Activated CD4-positive, alpha-beta T cell treated with anti-CD3 and anti-CD28 coated beads for 4 hours (primary cell): ENCODE measurements at regions not wholly inside any gene's neighbourhood (a gene's known extent, or its start where the extent isn't known, plus 50 kb on each side); places are given as distances from the start of the nearest gene placed in this dataset.
A peak's percentile ranks its signal among the peaks of the same experiment; 100 is the strongest.

ENCODE experiments used
- DNase-seq, 2 donors: peaks; one replicate each; pipeline ENCODE4 v3.0.0-alpha.2; 2020

GRCh38 chr1:59063501-59063900 lies 233.4 kb upstream of the FGGY start:
- DNase-seq, result peak in 1 of 2 donors; percentile 13

GRCh38 chr1:59064592-59064991 lies 232.3 kb upstream of the FGGY start:
- no peak for DNase-seq

- no peak for DNase-seq
Measured at GRCh38 chr1:59066236-59066635, 230.7 kb upstream of the FGGY start.

- no peak for DNase-seq
Measured at GRCh38 chr1:59070610-59071009, 226.3 kb upstream of the FGGY start.

GRCh38 chr1:59071289-59071688 lies 225.6 kb upstream of the FGGY start:
- no peak for DNase-seq

GRCh38 chr1:59071876-59072582 lies 224.9 kb upstream of the FGGY start:
- DNase-seq, result peak; percentile 37 to 40

GRCh38 chr1:59072583-59072947 lies 224.3 kb upstream of the FGGY start:
- DNase-seq, result no peak

GRCh38 chr1:59074598-59074997 lies 222.3 kb upstream of the FGGY start:
- no peak for DNase-seq

GRCh38 chr1:59075021-59075420 lies 221.9 kb upstream of the FGGY start:
- no peak for DNase-seq

GRCh38 chr1:59076612-59077011 lies 220.3 kb upstream of the FGGY start:
- no peak for DNase-seq

- no peak for DNase-seq
Measured at GRCh38 chr1:59077466-59078069, 219.3 kb upstream of the FGGY start.

GRCh38 chr1:59078070-59078800 lies 218.7 kb upstream of the FGGY start:
- DNase-seq, result no peak

GRCh38 chr1:59078866-59079265 lies 218.0 kb upstream of the FGGY start:
- no peak for DNase-seq

- no peak for DNase-seq
Measured at GRCh38 chr1:59079434-59080140, 217.3 kb upstream of the FGGY start.

GRCh38 chr1:59081181-59081580 lies 215.7 kb upstream of the FGGY start:
- no peak for DNase-seq

GRCh38 chr1:59081795-59082194 lies 215.1 kb upstream of the FGGY start:
- no peak for DNase-seq

- DNase-seq, result no peak
Measured at GRCh38 chr1:59083946-59084865, 212.7 kb upstream of the FGGY start.

GRCh38 chr1:59085101-59085500 lies 211.8 kb upstream of the FGGY start:
- no peak for DNase-seq

- DNase-seq, result no peak
Measured at GRCh38 chr1:59089036-59089798, 207.7 kb upstream of the FGGY start.

GRCh38 chr1:59089922-59090457 lies 206.9 kb upstream of the FGGY start:
- no peak for DNase-seq

- no peak for DNase-seq
Measured at GRCh38 chr1:59092126-59092525, 204.8 kb upstream of the FGGY start.
